Gastrocnemius medialis (tissue), 4 donors: ENCODE measurements at regions not wholly inside any gene's neighbourhood (a gene's known extent, or its start where the extent isn't known, plus 50 kb on each side); places are given as distances from the start of the nearest gene placed in this dataset.

Source experiments
- ATAC-seq, 2 donors: fragments of 150-250 bp; one replicate each; pipeline ENCODE4 v1.9.1; 2016
- DNase-seq, 2 donors: peaks; one replicate each; pipeline ENCODE4 v3.0.0-alpha.2; 2019
- H3K27ac ChIP-seq, 4 donors: fragments of 200-600 bp; sonication (generic); 1 replicate in 1 of 4; 2 replicates in 3 of 4; pipeline ENCODE4 v1.5.1; 2016 to 2018; ENCODE audit warnings: mild to moderate bottlenecking in 2 of 4, moderate library complexity in 1 of 4
- H3K27me3 ChIP-seq, 3 donors: fragments of 200-600 bp; sonication (generic) in 2 of 3; 1 replicate in 1 of 3; 2 replicates in 2 of 3; pipeline versions ENCODE4 v1.5.1 to v1.6.0; 2016 to 2019; ENCODE audit warnings: mild to moderate bottlenecking in 1 of 3, moderate library complexity in 1 of 3
- H3K36me3 ChIP-seq, 2 donors: fragments of 200-600 bp; sonication (generic) in 1 of 2; one replicate each; pipeline ENCODE4 v1.5.1; 2017 to 2018
- H3K4me1 ChIP-seq, 2 donors: fragments of 200-600 bp; sonication (generic) in 1 of 2; one replicate each; pipeline ENCODE4 v1.5.1; 2016 to 2017; ENCODE audit warnings: mild to moderate bottlenecking in 2 of 2
- H3K4me3 ChIP-seq, 4 donors: fragments of 200-600 bp; sonication (generic) in 3 of 4; 1 replicate in 1 of 4; 2 replicates in 3 of 4; pipeline ENCODE4 v1.5.1; 2016 to 2019; ENCODE audit warnings: mild to moderate bottlenecking in 2 of 4
- H3K9me3 ChIP-seq, 3 donors: fragments of 200-600 bp; sonication (generic) in 2 of 3; 1 replicate in 1 of 3; 2 replicates in 2 of 3; pipeline ENCODE4 v1.5.1; 2016 to 2019
- POLR2A ChIP-seq, 2 donors: fragments of 450-650 bp; IDR thresholded peaks; one replicate each; pipeline ENCODE4 v1.6.1; 2017; ENCODE audit warnings: antibody characterized with exemption in 2 of 2, mild to moderate bottlenecking in 2 of 2, moderate library complexity in 2 of 2
- in situ Hi-C, 4 donors: fragments of 200-750 bp; cut with MboI; loops; one replicate each; pipeline versions ENCODE4 v1.15.0 to v1.8.0; 2017; ENCODE audit warnings: low sequenced_read_pairs in 4 of 4
- intact Hi-C: fragments of 100-400 bp; cut with DNase I; formaldehyde crosslinking; loops from one replicate; pipeline ENCODE4 v1.15.1; 2023; ENCODE audit warnings: low total_unique reads
- TF ChIP-seq, protein P1 (sequence below), 5 experiments: fragments of 450-650 bp in 3 of 5; fragments of 200-600 bp in 2 of 5; sonication (generic) in 2 of 5; IDR thresholded peaks in 4 of 5; conservative IDR thresholded peaks in 1 of 5; 1 replicate in 4 of 5; 2 replicates in 1 of 5; pipeline ENCODE4 v1.5.1; 2016 to 2019; ENCODE audit warnings: antibody characterized with exemption in 5 of 5, mild to moderate bottlenecking in 3 of 5, moderate library complexity in 3 of 5

DNA sequence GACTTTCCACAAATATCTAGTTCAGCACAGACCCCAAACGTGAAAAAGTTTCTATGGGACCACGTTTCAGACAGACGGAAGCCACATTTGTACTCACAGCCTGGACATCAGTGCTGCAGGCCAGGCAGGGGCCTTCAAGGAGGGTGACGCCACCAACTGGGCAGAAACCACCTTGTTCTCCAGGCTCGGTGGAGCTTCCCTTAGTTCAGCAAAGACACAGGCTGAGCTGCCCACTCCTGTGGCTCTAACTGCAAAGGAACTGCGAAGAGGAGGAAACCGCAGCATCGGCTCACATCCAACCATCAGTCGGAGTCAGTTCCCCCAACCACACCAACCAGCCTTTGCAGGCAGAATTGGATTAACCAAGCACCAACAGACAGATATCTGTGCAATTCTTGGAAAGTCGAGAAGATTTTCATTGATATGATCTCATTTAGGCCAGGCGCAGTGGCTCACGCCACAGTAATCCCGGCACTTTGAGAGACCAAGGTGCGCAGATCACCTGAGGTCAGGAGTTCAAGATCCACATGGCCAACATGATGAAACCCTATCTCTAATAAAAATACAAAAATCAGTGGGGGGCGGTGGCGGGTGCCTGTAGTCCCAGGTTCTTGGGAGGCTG is 73.3 kb upstream of the CNEP1R1 start:
- no peaks in the 10 kb centered on the region for H3K9me3 ChIP-seq
- in situ Hi-C loops: no loop called here
- intact Hi-C loops: no loop called here
- no peaks in the 10 kb centered on the region for H3K4me1 ChIP-seq
- no peaks in the 10 kb centered on the region for H3K27me3 ChIP-seq
- H3K27ac ChIP-seq: no peak overlapping the region
- ATAC-seq: no peak
- DNase-seq: no peak
- H3K36me3 ChIP-seq: no peaks in the 10 kb centered on the region
- no peak overlapping the region for H3K4me3 ChIP-seq
- no peak for TF ChIP-seq POLR2A (IDR thresholded peaks at IDR 0.05)
- TF ChIP-seq, protein P1, sequence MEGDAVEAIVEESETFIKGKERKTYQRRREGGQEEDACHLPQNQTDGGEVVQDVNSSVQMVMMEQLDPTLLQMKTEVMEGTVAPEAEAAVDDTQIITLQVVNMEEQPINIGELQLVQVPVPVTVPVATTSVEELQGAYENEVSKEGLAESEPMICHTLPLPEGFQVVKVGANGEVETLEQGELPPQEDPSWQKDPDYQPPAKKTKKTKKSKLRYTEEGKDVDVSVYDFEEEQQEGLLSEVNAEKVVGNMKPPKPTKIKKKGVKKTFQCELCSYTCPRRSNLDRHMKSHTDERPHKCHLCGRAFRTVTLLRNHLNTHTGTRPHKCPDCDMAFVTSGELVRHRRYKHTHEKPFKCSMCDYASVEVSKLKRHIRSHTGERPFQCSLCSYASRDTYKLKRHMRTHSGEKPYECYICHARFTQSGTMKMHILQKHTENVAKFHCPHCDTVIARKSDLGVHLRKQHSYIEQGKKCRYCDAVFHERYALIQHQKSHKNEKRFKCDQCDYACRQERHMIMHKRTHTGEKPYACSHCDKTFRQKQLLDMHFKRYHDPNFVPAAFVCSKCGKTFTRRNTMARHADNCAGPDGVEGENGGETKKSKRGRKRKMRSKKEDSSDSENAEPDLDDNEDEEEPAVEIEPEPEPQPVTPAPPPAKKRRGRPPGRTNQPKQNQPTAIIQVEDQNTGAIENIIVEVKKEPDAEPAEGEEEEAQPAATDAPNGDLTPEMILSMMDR (IDR thresholded peaks at IDR 0.05 in 4 of 5, conservative IDR thresholded peaks at IDR 0.05 in 1 of 5): no peak

DNA sequence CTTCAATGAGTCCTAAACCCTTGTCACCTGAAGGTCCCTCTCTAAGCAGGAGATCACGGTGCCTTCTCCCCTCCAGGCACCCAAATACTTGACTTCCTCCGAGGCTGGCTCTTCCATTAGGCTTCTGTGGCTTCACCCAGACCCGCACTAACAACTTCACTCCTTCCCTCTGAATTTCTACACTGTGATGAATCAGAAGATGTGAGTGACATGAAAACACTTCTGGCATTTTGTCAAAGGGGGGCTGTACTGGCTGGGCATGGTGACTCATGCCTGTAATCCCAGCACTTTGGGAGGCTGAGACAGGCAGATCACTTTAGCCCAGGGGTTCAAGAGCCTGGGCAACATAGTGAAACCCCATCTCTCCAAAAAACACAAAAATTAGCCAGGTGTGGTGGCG is 72.6 kb upstream of the CNEP1R1 start:
- Histone ChIP-seq H3K27ac (no peak overlapping the region), H3K27me3 (no peaks in the 10 kb centered on the region), H3K4me1 (no peaks in the 10 kb centered on the region), H3K4me3 (no peak overlapping the region), H3K9me3 (no peaks in the 10 kb centered on the region), H3K36me3 (no peaks in the 10 kb centered on the region)
- TF ChIP-seq POLR2A (IDR thresholded peaks at IDR 0.05): no peak
- TF ChIP-seq, protein P1 (IDR thresholded peaks at IDR 0.05 in 4 of 5, conservative IDR thresholded peaks at IDR 0.05 in 1 of 5): no peak
- intact Hi-C loops (no loop called here), in situ Hi-C loops (no loop called here)
- ATAC-seq (no peak), DNase-seq (no peak)

DNA sequence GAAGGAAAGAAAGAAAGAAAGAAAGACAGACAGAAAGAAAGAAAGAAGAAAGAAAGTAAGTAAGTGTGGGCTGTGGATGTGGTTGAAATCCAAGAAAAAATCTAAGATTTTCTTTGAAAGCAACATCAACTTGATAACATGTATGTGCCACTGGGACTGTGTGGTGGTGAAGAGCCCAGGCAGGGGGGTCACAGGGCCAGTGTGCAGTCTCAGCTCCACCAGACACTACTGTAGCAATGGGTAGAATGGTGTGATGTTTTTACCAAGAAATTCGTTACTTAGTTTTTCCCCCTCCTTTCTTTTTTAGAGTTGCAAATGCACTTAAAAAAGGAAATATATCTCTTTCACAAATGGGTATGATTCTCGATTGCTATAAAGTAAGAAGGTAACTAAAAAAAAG is 71.9 kb upstream of the CNEP1R1 start:
- intact Hi-C loops (no loop called here), in situ Hi-C loops (no loop called here)
- TF ChIP-seq, protein P1 (IDR thresholded peaks at IDR 0.05 in 4 of 5, conservative IDR thresholded peaks at IDR 0.05 in 1 of 5): no peak
- TF ChIP-seq POLR2A (IDR thresholded peaks at IDR 0.05): no peak
- no peak overlapping the region for H3K27ac ChIP-seq
- H3K9me3 ChIP-seq: no peaks in the 10 kb centered on the region
- no peaks in the 10 kb centered on the region for H3K4me1 ChIP-seq
- no peaks in the 10 kb centered on the region for H3K36me3 ChIP-seq
- no peak for DNase-seq
- no peak overlapping the region for H3K4me3 ChIP-seq
- H3K27me3 ChIP-seq: no peaks in the 10 kb centered on the region
- no peak for ATAC-seq

DNA sequence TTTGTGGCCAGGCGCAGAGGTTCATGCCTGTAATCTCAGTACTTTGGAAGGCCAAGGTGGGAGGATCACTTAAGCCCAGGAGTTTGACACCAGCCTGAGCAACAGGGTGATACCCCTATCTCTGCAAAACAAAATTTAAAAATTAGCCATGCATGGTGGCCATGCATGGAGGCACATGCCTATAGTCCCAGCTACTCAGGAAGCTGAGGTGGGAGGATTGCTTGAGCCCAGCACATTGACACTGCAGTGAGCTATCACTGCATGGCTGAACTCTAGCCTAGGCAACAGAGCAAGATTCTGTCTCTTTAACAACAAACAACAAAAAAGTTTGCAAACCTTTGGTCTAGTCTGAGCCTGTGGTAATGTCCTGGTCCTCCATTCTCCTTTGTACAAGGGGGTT is 69.2 kb upstream of the CNEP1R1 start:
- intact Hi-C loops (no loop called here), in situ Hi-C loops (no loop called here)
- Histone ChIP-seq H3K4me3 (no peak overlapping the region), H3K36me3 (no peaks in the 10 kb centered on the region), H3K9me3 (no peaks in the 10 kb centered on the region), H3K27ac (no peak overlapping the region), H3K4me1 (no peaks in the 10 kb centered on the region), H3K27me3 (no peaks in the 10 kb centered on the region)
- TF ChIP-seq, protein P1 (IDR thresholded peaks at IDR 0.05 in 4 of 5, conservative IDR thresholded peaks at IDR 0.05 in 1 of 5): no peak
- TF ChIP-seq POLR2A (IDR thresholded peaks at IDR 0.05): no peak
- DNase-seq: no peak
- ATAC-seq: no peak

DNA sequence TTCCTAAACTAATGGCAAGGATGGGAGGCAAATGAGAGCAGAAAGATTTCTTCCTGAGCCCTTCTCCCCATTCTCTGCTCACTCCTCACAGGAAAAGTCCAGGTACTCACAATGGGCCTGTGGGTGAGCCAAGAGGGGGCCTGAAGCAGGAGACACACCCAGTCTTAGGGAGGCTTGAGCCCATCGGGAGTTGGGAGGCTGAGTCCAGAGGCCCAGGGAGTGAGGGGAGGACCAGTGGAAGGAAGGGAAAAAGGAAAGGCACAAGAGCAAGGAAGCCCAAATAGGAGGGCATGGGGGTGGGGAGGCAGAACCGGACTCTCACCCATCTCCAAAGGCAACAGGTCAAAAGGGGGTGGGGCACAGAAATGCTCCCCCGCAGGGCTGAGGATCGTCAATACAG is 68.1 kb upstream of the CNEP1R1 start:
- intact Hi-C loops: no loop called here
- no peaks in the 10 kb centered on the region for H3K4me1 ChIP-seq
- DNase-seq: no peak
- H3K27ac ChIP-seq: no peak overlapping the region
- ATAC-seq: no peak
- H3K36me3 ChIP-seq: no peaks in the 10 kb centered on the region
- no peaks in the 10 kb centered on the region for H3K9me3 ChIP-seq
- H3K27me3 ChIP-seq: no peaks in the 10 kb centered on the region
- TF ChIP-seq, protein P1 (IDR thresholded peaks at IDR 0.05 in 4 of 5, conservative IDR thresholded peaks at IDR 0.05 in 1 of 5): no peak
- no peak for TF ChIP-seq POLR2A (IDR thresholded peaks at IDR 0.05)
- no peak overlapping the region for H3K4me3 ChIP-seq
- in situ Hi-C loops: no loop called here
